ENCODE measurements at regions not wholly inside any gene's neighbourhood (a gene's known extent, or its start where the extent isn't known, plus 50 kb on each side); places are given as distances from the start of the nearest gene placed in this dataset.
"Not testable (repeated sequence)": the region's sequence is repeated elsewhere in the genome, so short reads cannot be mapped to it uniquely, and the experiment has no call there.

DNA sequence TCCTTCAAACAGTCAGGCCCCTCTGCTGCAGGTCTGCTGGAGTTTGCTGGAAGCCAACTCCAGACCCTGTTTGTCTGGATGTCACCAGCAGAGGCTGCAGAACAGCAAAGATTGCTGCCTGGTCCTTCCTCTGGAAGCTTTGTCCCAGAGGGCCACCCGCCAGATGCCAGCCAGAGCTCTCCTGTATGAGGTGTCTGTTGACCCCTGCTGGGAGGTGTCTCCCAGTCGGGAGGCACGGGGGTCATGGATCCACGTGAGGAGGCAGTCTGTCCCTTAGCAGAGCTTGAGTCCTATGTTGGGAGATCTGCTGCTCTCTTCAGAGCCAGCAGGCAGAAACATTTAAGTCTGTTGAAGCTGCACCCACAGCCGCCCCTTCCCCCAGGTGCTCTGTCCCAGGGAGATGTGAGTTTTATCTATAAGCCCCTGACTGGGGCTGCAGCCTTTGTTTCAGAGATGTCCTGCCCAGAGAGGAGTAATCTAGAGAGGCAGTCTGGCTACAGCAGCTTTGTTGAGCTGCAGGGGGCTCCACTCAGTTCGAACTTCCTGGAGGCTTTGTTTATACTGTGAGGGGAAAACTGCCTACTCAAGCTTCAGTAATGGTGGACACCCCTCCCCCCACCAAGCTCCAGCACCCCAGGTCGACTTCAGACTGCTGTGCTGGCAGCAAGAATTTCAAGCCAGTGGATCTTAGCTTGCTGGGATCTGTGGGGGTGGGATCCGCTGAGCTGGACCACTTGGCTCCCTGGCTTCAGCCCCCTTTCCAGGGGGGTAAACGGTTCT, 72.1 kb downstream of the OGFRL1 start:
- not testable (repeated sequence) for FAIRE-seq; DNase-seq (ENCODE audit: insufficient read length, low spot score)

DNA sequence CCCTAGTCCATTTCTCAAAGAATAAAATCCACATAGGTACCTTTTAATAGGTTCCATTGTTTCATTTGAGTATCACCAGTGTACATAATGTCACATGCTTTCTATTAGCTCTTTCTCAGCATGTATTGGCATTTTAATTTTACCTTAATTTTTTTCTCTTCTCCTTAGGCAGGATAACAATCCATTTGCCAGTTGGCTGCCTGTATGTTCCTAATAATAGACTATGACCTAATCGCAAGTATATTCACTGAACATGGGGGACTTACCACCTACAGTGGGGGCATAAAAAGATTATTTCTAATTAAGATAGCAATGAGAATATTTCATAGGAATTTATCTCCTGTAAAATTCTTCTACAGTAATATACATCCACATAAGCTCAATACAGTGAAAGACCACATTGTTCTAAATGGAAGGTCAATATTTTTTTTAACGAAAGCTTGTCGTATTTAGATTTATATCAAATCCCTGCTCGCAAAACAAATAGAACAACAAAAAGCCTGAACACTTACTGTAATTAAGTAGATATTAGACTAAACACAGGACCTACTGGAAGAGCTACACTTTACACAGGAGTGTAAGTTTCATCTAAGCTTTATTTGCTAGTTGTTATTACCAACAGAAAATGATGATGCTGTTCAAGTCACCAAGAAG, 76.4 kb downstream of the OGFRL1 start:
- TF ChIP-seq PAX5 (IDR thresholded peaks at IDR 0.05; ENCODE audit: insufficient read depth, low read length, severe bottlenecking) (no peak), TAF1 (IDR thresholded peaks at IDR 0.05; ENCODE audit: low read depth, low read length) (no peak), POLR2A (IDR thresholded peaks at IDR 0.05; ENCODE audit: low read depth, low read length) (no peak), SPI1 (IDR thresholded peaks at IDR 0.05; ENCODE audit: low read depth, low read length) (no peak), POLR2AphosphoS5 (IDR thresholded peaks at IDR 0.05; ENCODE audit: low read depth, low read length) (no peak), POU2F2 (IDR thresholded peaks at IDR 0.05; ENCODE audit: low read depth, low read length) (no peak)
- FAIRE-seq (no peak), DNase-seq (ENCODE audit: insufficient read length, low spot score) (no peak)

DNA sequence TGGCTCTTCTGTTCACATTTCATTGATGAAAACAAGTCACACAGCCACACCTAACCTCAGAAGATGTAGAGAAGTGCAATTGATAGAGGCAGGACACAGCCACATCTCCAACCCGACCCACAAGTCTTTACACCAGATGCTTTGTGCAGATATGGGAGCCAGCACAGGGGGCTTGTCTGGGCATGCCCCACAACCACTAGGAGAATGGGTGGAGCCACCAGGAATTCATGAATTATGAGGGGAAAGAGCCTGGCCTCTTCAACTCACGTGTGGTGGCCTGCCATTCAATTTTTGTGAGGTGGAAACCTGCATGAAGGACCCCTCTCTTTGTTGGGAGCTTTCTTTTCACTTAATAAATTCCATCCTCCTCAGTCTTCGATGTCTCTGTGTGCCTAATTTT, 79.1 kb downstream of the OGFRL1 start:
- DNase-seq (ENCODE audit: insufficient read length, low spot score) (no peak), FAIRE-seq (no peak)
- no peak for TF ChIP-seq POLR2AphosphoS5 (IDR thresholded peaks at IDR 0.05; ENCODE audit: low read depth, low read length)
- no peak for TF ChIP-seq POLR2A (IDR thresholded peaks at IDR 0.05; ENCODE audit: low read depth, low read length)
- no peak for TF ChIP-seq POU2F2 (IDR thresholded peaks at IDR 0.05; ENCODE audit: low read depth, low read length)

DNA sequence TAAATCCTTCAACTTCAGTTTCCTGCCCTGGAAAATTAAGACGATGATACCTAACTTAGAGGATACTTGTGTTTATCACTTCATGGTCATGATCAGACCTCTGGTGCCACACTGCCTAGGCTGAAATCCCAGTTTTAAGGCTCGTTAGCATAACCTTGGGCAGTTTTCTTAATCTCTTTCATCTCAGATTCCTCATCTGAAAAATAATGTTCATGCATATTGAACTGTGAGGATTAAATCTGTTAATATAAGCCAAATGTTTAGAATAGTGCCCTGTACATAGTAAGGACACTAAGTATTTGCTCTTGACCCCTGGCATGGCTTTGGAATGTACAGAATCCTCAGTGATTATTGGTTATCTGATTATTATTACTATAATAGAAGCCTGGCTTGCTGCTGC, 79.7 kb downstream of the OGFRL1 start:
- FAIRE-seq (no peak), DNase-seq (ENCODE audit: insufficient read length, low spot score) (no peak)
- no peak for TF ChIP-seq PAX5 (IDR thresholded peaks at IDR 0.05; ENCODE audit: insufficient read depth, low read length, severe bottlenecking)
- no peak for TF ChIP-seq POLR2AphosphoS5 (IDR thresholded peaks at IDR 0.05; ENCODE audit: low read depth, low read length)
- no peak for TF ChIP-seq POU2F2 (IDR thresholded peaks at IDR 0.05; ENCODE audit: low read depth, low read length)
- TF ChIP-seq POLR2A (IDR thresholded peaks at IDR 0.05; ENCODE audit: low read depth, low read length), result no peak
- no peak for TF ChIP-seq TAF1 (IDR thresholded peaks at IDR 0.05; ENCODE audit: low read depth, low read length)
- no peak for TF ChIP-seq SPI1 (IDR thresholded peaks at IDR 0.05; ENCODE audit: low read depth, low read length)

DNA sequence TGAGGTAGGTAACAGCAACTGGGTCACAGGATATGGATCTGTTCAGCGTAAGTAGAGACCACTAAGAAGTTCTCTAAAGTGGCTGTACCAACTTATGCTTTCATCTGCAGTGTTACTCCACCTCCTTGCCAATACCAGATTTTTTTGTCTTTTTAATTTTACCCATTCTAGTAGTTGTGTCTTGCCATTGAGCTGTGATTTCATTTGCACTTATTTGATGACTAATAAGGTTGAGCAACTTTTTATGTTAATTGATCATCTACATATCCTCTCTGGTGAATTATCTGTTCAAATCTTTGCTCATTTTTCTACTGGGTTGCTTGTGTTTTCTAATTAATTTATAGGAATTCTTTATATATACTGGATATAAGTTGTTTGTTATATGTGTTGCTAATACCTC, 82.9 kb downstream of the OGFRL1 start:
- TF ChIP-seq PAX5 (IDR thresholded peaks at IDR 0.05; ENCODE audit: insufficient read depth, low read length, severe bottlenecking) (no peak), POU2F2 (IDR thresholded peaks at IDR 0.05; ENCODE audit: low read depth, low read length) (no peak), POLR2AphosphoS5 (IDR thresholded peaks at IDR 0.05; ENCODE audit: low read depth, low read length) (no peak), POLR2A (IDR thresholded peaks at IDR 0.05; ENCODE audit: low read depth, low read length) (no peak), TAF1 (IDR thresholded peaks at IDR 0.05; ENCODE audit: low read depth, low read length) (no peak), SPI1 (IDR thresholded peaks at IDR 0.05; ENCODE audit: low read depth, low read length) (no peak)

DNA sequence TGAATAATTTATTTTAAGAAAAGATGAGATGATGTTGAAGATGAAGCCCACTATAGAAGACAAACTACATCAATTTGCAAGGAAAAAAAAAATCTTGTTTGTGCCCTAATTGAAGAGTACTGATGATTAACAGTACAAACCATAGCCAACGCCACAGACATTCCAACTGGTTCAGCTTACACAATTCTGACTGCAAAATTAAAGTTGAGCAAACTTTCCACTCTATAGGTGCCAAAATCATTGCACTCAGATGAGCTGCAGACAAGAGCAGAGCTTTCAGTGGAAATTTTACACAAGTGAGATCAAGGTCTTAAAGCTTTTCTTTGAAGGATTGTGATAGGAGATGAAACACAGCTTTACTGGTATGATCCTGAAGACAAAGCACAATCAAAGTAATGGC, 85.3 kb downstream of the OGFRL1 start:
- FAIRE-seq, result no peak
- TF ChIP-seq POLR2AphosphoS5 (IDR thresholded peaks at IDR 0.05; ENCODE audit: low read depth, low read length), result no peak
- no peak for TF ChIP-seq TAF1 (IDR thresholded peaks at IDR 0.05; ENCODE audit: low read depth, low read length)
- no peak for TF ChIP-seq SPI1 (IDR thresholded peaks at IDR 0.05; ENCODE audit: low read depth, low read length)
- TF ChIP-seq PAX5 (IDR thresholded peaks at IDR 0.05; ENCODE audit: insufficient read depth, low read length, severe bottlenecking), result no peak
- TF ChIP-seq POLR2A (IDR thresholded peaks at IDR 0.05; ENCODE audit: low read depth, low read length), result no peak
- no peak for TF ChIP-seq POU2F2 (IDR thresholded peaks at IDR 0.05; ENCODE audit: low read depth, low read length)
- DNase-seq (ENCODE audit: insufficient read length, low spot score), result no peak

More for the DNA sequence above, 82.9 kb downstream of the OGFRL1 start:
- FAIRE-seq (no peak), DNase-seq (ENCODE audit: insufficient read length, low spot score) (no peak)

DNA sequence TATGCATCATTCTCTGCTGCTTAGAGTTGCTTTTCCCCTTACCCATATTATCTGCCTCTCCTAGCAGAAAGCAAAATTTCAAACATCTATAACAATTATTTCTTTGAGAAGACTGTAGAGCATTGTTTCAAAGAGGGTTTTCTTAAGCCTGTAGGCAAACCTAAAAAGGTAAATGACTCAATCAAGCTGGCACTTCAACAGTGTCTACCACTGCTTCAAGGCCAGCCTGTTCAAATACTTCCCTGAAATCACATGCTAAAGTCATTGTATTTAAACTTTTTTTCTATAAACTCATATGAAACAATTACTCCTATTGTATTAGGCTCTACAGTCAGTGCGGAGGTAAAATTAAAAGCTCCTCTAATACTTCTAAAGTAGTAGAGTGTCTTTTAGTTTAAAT, 87.1 kb downstream of the OGFRL1 start:
- DNase-seq (ENCODE audit: insufficient read length, low spot score), result no peak
- FAIRE-seq, result no peak
- TF ChIP-seq TAF1 (IDR thresholded peaks at IDR 0.05; ENCODE audit: low read depth, low read length) (no peak), POLR2A (IDR thresholded peaks at IDR 0.05; ENCODE audit: low read depth, low read length) (no peak), SPI1 (IDR thresholded peaks at IDR 0.05; ENCODE audit: low read depth, low read length) (no peak), POLR2AphosphoS5 (IDR thresholded peaks at IDR 0.05; ENCODE audit: low read depth, low read length) (no peak), POU2F2 (IDR thresholded peaks at IDR 0.05; ENCODE audit: low read depth, low read length) (no peak), PAX5 (IDR thresholded peaks at IDR 0.05; ENCODE audit: insufficient read depth, low read length, severe bottlenecking) (no peak)

DNA sequence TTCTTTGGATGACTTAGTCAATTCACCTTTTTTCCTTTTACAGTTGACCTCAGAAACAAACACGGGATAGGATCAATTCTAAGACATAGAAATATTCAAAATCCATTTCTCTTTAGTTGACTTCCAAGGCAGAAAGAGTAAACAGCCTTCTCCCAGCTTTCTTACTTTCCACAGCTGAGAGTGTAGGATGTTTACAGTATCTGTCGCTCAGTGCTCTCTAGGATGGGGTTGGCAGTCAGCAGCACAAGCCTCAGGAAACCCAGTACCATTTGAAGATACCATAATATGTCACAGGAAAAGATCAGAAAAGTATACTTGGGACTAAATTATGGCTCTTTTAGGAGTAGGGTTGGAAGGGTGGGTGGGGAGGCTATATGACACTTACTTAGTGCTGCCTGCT, 88.2 kb downstream of the OGFRL1 start:
- no peak for TF ChIP-seq TAF1 (IDR thresholded peaks at IDR 0.05; ENCODE audit: low read depth, low read length)
- no peak for TF ChIP-seq PAX5 (IDR thresholded peaks at IDR 0.05; ENCODE audit: insufficient read depth, low read length, severe bottlenecking)
- no peak for TF ChIP-seq POLR2A (IDR thresholded peaks at IDR 0.05; ENCODE audit: low read depth, low read length)
- TF ChIP-seq SPI1 (IDR thresholded peaks at IDR 0.05; ENCODE audit: low read depth, low read length), result no peak
- TF ChIP-seq POLR2AphosphoS5 (IDR thresholded peaks at IDR 0.05; ENCODE audit: low read depth, low read length), result no peak
- TF ChIP-seq POU2F2 (IDR thresholded peaks at IDR 0.05; ENCODE audit: low read depth, low read length), result no peak
- no peak for DNase-seq (ENCODE audit: insufficient read length, low spot score)
- FAIRE-seq, result no peak

DNA sequence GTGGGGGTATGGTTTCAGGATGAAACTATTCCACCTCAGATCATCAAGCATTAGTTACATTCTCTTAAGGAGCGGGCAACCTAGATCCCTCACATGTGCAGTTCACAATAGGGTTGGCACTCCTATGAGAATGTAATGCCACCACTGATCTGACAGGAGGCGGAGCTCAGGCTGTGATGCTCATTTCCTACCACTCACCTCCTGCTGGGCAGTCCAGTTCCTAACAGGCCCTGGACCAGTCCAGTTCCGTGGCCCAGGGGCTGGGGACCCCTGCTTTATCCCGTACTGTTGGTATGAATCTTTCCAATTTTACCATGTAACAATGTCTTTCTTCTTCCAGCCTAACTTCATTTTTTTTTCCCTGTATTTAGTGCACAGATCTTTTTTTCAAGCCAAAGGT, 94.9 kb downstream of the OGFRL1 start:
- FAIRE-seq, result no peak

More for the DNA sequence above, 94.9 kb downstream of the OGFRL1 start:
- TF ChIP-seq POU2F2 (IDR thresholded peaks at IDR 0.05; ENCODE audit: low read depth, low read length), result no peak
- TF ChIP-seq SPI1 (IDR thresholded peaks at IDR 0.05; ENCODE audit: low read depth, low read length), result no peak
- TF ChIP-seq POLR2AphosphoS5 (IDR thresholded peaks at IDR 0.05; ENCODE audit: low read depth, low read length), result no peak
- TF ChIP-seq PAX5 (IDR thresholded peaks at IDR 0.05; ENCODE audit: insufficient read depth, low read length, severe bottlenecking), result no peak
- no peak for TF ChIP-seq TAF1 (IDR thresholded peaks at IDR 0.05; ENCODE audit: low read depth, low read length)
- TF ChIP-seq POLR2A (IDR thresholded peaks at IDR 0.05; ENCODE audit: low read depth, low read length), result no peak
- DNase-seq (ENCODE audit: insufficient read length, low spot score), result no peak
